ENCODE measurements at regions not wholly inside any gene's neighbourhood (a gene's known extent, or its start where the extent isn't known, plus 50 kb on each side); places are given as distances from the start of the nearest gene placed in this dataset.
"Not testable (repeated sequence)": the region's sequence is repeated elsewhere in the genome, so short reads cannot be mapped to it uniquely, and the experiment has no call there.

DNA sequence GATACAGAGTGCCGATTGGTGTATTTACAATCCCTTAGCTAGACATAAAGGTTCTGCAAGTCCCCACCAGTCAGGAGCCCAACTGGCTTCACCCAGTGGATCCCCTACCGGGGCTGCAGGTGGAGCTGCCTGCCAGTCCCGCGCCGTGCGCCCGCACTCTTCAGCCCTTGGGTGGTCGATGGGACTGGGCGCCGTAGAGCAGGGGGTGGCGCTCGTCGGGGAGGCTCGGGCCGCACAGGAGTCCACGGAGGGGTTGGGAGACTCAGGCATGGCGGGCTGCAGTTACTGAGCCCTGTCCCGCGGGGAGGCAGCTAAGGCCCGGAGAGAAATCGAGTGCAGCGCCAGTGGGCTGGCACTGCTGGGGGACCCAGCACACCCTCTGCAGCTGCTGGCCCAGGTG, 67.4 kb downstream of the FOXF2 start:
- H3K18ac ChIP-seq (ENCODE audit: low read depth, low read length); H3K4ac ChIP-seq (ENCODE audit: low read depth, low read length); ATAC-seq (ENCODE audit: low read depth); H3K27ac ChIP-seq (ENCODE audit: insufficient read depth, low read length); H3K56ac ChIP-seq (ENCODE audit: extremely low read depth, insufficient read depth, low read length); H4K5ac ChIP-seq (ENCODE audit: low read depth, low read length); H3K23ac ChIP-seq (ENCODE audit: low read depth, low read length); H3K14ac ChIP-seq (replicated peaks; ENCODE audit: low read depth, low read length); H3K4me1 ChIP-seq (ENCODE audit: control insufficient read depth, insufficient read depth, low read length); H3K27me3 ChIP-seq (ENCODE audit: control insufficient read depth, insufficient read depth, low read length); H3K9me3 ChIP-seq (ENCODE audit: control insufficient read depth, insufficient read depth, low read length); dilution Hi-C loops (cut with HindIII; ENCODE audit: low sequenced_read_pairs, unreplicated experiment); in situ Hi-C loops (cut with MboI; ENCODE audit: low sequenced_read_pairs); H3K4me3 ChIP-seq (ENCODE audit: insufficient read depth, low read depth, low read length); H4K91ac ChIP-seq (ENCODE audit: insufficient read depth, low read depth, low read length); DNase-seq; H2BK120ac ChIP-seq (ENCODE audit: low read depth, low read length); H2AK5ac ChIP-seq (ENCODE audit: low read depth, low read length); H2AK9ac ChIP-seq (replicated peaks; ENCODE audit: low read depth, low read length, poor library complexity); H3K4me2 ChIP-seq (ENCODE audit: low read depth, low read length); H3K9me1 ChIP-seq (ENCODE audit: insufficient read depth, low read length); H3K9ac ChIP-seq (ENCODE audit: low read depth, low read length); H4K20me1 ChIP-seq (ENCODE audit: insufficient read depth, low read length); H3K36me3 ChIP-seq (ENCODE audit: control insufficient read depth, insufficient read depth, low read length); POLR2A ChIA-PET (ENCODE audit: unreplicated experiment); intact Hi-C loops (cut with micrococcal nuclease); H3K79me1 ChIP-seq (ENCODE audit: low read depth in 1 of 2, low read length in 2 of 2); BruUV-seq (replicated peaks); H2AFZ ChIP-seq (replicated peaks; ENCODE audit: low read length, poor library complexity); CTCF ChIA-PET; H2BK15ac ChIP-seq (ENCODE audit: low read depth, low read length); H2BK20ac ChIP-seq (ENCODE audit: low read depth, low read length); H4K8ac ChIP-seq (ENCODE audit: low read depth in 2 of 2, low read length in 2 of 2); H2BK5ac ChIP-seq (ENCODE audit: low read depth, low read length, poor library complexity, severe bottlenecking): not testable (repeated sequence)
- no CpG with 5 or more reads among the region's 22 CpGs for WGBS, 2 experiments (ENCODE audit: extremely low coverage in 2 of 2, insufficient read length in 1 of 2)

All from IMR-90 (cell line).